Calu3 (cell line): ENCODE measurements at regions not wholly inside any gene's neighbourhood (a gene's known extent, or its start where the extent isn't known, plus 50 kb on each side); places are given as distances from the start of the nearest gene placed in this dataset.
A peak's percentile ranks its signal among the peaks of the same experiment; 100 is the strongest.

Experiments used
- BruUV-seq: library from RNA; stranded (reverse); fragments of 400-500 nt; replicated peaks from 2 replicates; lab custom pipeline; 2021; lab: Mats Ljungman, UMichigan
- CTCF ChIA-PET: fragments of 300-600 bp; sonication (Branson Sonifier 250); formaldehyde crosslinking; loops from one replicate; lab custom pipeline; 2022; ENCODE audit warnings: antibody characterized with exemption; lab: Charles Lee
- DNase-seq: peaks from one replicate; pipeline ENCODE4 v3.0.0; 2022
- H3K27ac Mint-ChIP-seq: one replicate; pipeline ENCODE4 v1.8.0; 2022; ENCODE audit warnings: mixed read lengths; ENCODE audit not compliant: unreplicated experiment
- H3K27me3 Mint-ChIP-seq: one replicate; pipeline ENCODE4 v1.8.0; 2022; ENCODE audit warnings: mixed read lengths; ENCODE audit not compliant: unreplicated experiment
- H3K36me3 Mint-ChIP-seq: one replicate; pipeline ENCODE4 v1.8.0; 2022; ENCODE audit warnings: mild to moderate bottlenecking, moderate library complexity, mixed read lengths; ENCODE audit not compliant: insufficient read depth, unreplicated experiment
- H3K4me1 Mint-ChIP-seq: one replicate; pipeline ENCODE4 v1.8.0; 2022; ENCODE audit warnings: mild to moderate bottlenecking, low read depth, mixed read lengths; ENCODE audit not compliant: unreplicated experiment
- H3K4me3 Mint-ChIP-seq: one replicate; pipeline ENCODE4 v1.8.0; 2022; ENCODE audit warnings: mild to moderate bottlenecking, low read depth, moderate library complexity, mixed read lengths; ENCODE audit not compliant: unreplicated experiment
- H3K9me3 Mint-ChIP-seq: one replicate; pipeline ENCODE4 v1.8.0; 2022; ENCODE audit warnings: low read depth, mixed read lengths; ENCODE audit not compliant: unreplicated experiment
- CTCF ChIP-seq: fragments of 200-600 bp; IDR thresholded peaks from one replicate; pipeline ENCODE4 v1.8.0; 2022; ENCODE audit warnings: antibody characterized with exemption; ENCODE audit not compliant: unreplicated experiment
- intact Hi-C: fragments of 100-400 bp; cut with micrococcal nuclease; formaldehyde crosslinking; loops from one replicate; pipeline ENCODE4 v1.10.0; 2022; ENCODE audit not compliant: unreplicated experiment

GRCh38 chr17:77409282-77410161, 268.8 kb downstream of the SEC14L1 start:
- CTCF ChIA-PET: no interaction called here

GRCh38 chr17:77410470-77410869, 269.7 kb downstream of the SEC14L1 start:
- Mint-ChIP-seq H3K4me1 (peaks cover 50% of the 10 kb centered on the region), H3K4me3 (no peak overlapping the region), H3K27ac (no peak overlapping the region), H3K27me3 (no peaks in the 10 kb centered on the region), H3K36me3 (peaks cover 66% of the 10 kb centered on the region), H3K9me3 (no peaks in the 10 kb centered on the region)
- no TSS peak for BruUV-seq
- no peak for DNase-seq
- intact Hi-C loops: no loop called here
- CTCF ChIA-PET: interaction anchor here (0.6 to 1.2 kb wide), 2 partner anchors 19 to 158 kb away, joined by 3 to 6 read pairs; no protein-coding TSS in a partner anchor
- TF ChIP-seq CTCF: no peak

More at GRCh38 chr17:77409282-77410161, 268.8 kb downstream of the SEC14L1 start:
- intact Hi-C loops: no loop called here
- H3K9me3 Mint-ChIP-seq: no peaks in the 10 kb centered on the region
- BruUV-seq: no TSS peak
- H3K27ac Mint-ChIP-seq: no peak overlapping the region
- H3K36me3 Mint-ChIP-seq: peaks cover 69% of the 10 kb centered on the region
- DNase-seq: no peak
- no peaks in the 10 kb centered on the region for H3K27me3 Mint-ChIP-seq
- H3K4me3 Mint-ChIP-seq: no peak overlapping the region
- no peak for TF ChIP-seq CTCF
- H3K4me1 Mint-ChIP-seq: peaks cover 59% of the 10 kb centered on the region

DNA sequence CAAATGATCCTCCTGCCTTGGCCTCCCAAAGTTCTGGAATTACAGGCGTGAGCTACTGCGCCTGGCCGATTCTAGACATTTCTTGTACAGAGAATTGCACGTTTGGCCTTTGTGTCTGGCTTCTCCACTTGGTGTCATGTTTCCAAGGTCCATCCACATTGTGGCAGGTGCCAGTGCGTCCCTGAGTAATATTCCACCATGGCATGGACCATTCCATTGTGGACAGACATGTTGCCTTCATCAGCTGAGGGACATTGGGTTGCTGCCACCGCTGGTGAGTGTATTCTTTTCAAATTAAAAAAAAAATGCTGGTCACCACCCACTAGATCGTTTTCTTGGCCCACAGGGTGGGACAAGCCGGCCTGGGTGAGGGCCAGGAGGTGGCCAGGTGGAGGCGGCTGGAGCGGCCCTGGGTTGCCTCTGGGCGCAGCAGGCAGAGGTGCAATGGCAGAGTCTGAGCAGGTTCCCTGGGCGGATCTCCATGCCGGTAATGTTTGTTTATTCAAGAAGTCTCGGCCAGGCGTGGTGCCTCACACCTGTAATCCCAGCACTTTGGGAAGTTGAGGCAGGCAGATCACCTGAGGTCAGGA, 274.1 kb downstream of the SEC14L1 start:
- no peak overlapping the region for H3K4me3 Mint-ChIP-seq
- no peaks in the 10 kb centered on the region for H3K9me3 Mint-ChIP-seq
- peaks cover 52% of the 10 kb centered on the region for H3K36me3 Mint-ChIP-seq
- CTCF ChIA-PET: no interaction called here
- no peak for TF ChIP-seq CTCF
- intact Hi-C loops: no loop called here
- no TSS peak for BruUV-seq
- no peak for DNase-seq
- H3K27me3 Mint-ChIP-seq: no peaks in the 10 kb centered on the region
- H3K27ac Mint-ChIP-seq: no peak overlapping the region
- H3K4me1 Mint-ChIP-seq: peaks cover 32% of the 10 kb centered on the region

DNA sequence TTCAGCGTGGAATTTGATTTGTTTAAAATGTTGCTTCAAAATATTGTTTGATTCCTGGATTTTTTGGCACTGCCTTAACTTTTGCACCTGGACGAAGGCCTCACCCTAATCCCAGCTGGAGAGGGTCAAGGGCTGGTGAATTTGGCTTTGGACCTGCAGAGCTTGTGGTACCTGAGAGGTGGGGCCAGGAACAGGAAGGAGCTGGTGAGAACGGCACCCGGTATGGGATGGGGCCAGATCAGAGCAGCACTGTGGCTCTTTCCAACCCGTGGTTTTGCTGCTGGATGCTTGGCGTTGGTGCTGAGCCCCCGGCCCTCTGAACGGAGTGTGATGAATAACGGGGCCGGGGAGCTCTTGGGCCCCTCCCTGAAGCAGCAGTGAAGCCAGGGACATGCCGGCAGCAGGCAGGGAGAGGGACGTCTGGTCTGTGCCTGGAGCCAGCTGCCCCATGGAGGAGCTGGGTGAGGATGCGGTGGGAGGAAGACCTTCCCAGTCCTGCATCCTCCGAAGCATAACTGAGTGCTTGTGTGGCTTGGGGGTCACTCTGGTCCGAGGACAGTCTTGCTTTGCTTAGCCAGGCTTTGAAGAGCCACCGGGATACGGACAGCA, 275.4 kb downstream of the SEC14L1 start:
- intact Hi-C loops: no loop called here
- DNase-seq: no peak
- Mint-ChIP-seq H3K36me3 (peaks cover 51% of the 10 kb centered on the region), H3K27ac (peak overlapping the region; percentile 76), H3K27me3 (no peaks in the 10 kb centered on the region), H3K4me3 (no peak overlapping the region), H3K4me1 (peaks cover 19% of the 10 kb centered on the region), H3K9me3 (no peaks in the 10 kb centered on the region)
- no peak for TF ChIP-seq CTCF
- CTCF ChIA-PET: interaction anchor here (0.8 kb wide), 1 partner anchor 9 kb away, joined by 3 read pairs; no protein-coding TSS in a partner anchor
- BruUV-seq: no TSS peak
